ENCODE measurements at regions not wholly inside any gene's neighbourhood (a gene's known extent, or its start where the extent isn't known, plus 50 kb on each side); places are given as distances from the start of the nearest gene placed in this dataset.

- CTCF ChIA-PET = interaction anchor here (1.3 kb wide), 1 partner anchor 202 kb away, joined by 5 read pairs; no protein-coding TSS in a partner anchor
- H3K4me1 Mint-ChIP-seq = peaks cover 29% of the 10 kb centered on the region
- DNase-seq = no peak
- no peaks in the 10 kb centered on the region for H3K36me3 Mint-ChIP-seq
- H3K27ac Mint-ChIP-seq = no peak overlapping the region
- peaks cover 21% of the 10 kb centered on the region for H3K27me3 Mint-ChIP-seq
- no peak overlapping the region for H3K4me3 Mint-ChIP-seq
- no peaks in the 10 kb centered on the region for H3K9me3 Mint-ChIP-seq
Observed at GRCh38 chr4:183826461-183826860, 78.6 kb upstream of the STOX2 start.

GRCh38 chr4:183828125-183828524, 77.0 kb upstream of the STOX2 start:
- CTCF ChIA-PET = no interaction called here
- DNase-seq = peak; percentile 42
- Mint-ChIP-seq H3K27ac (peak overlapping the region; percentile 24), H3K4me3 (no peak overlapping the region), H3K4me1 (peaks cover 31% of the 10 kb centered on the region), H3K27me3 (peaks cover 18% of the 10 kb centered on the region), H3K36me3 (no peaks in the 10 kb centered on the region), H3K9me3 (no peaks in the 10 kb centered on the region)

- no peaks in the 10 kb centered on the region for H3K36me3 Mint-ChIP-seq
- H3K27me3 Mint-ChIP-seq = peaks cover 18% of the 10 kb centered on the region
- DNase-seq = no peak
- H3K4me1 Mint-ChIP-seq = peaks cover 31% of the 10 kb centered on the region
- peak overlapping the region; percentile 24 for H3K27ac Mint-ChIP-seq
- CTCF ChIA-PET = no interaction called here
- no peak overlapping the region for H3K4me3 Mint-ChIP-seq
- no peaks in the 10 kb centered on the region for H3K9me3 Mint-ChIP-seq
Observed at GRCh38 chr4:183828839-183829238, 76.3 kb upstream of the STOX2 start.

DNA sequence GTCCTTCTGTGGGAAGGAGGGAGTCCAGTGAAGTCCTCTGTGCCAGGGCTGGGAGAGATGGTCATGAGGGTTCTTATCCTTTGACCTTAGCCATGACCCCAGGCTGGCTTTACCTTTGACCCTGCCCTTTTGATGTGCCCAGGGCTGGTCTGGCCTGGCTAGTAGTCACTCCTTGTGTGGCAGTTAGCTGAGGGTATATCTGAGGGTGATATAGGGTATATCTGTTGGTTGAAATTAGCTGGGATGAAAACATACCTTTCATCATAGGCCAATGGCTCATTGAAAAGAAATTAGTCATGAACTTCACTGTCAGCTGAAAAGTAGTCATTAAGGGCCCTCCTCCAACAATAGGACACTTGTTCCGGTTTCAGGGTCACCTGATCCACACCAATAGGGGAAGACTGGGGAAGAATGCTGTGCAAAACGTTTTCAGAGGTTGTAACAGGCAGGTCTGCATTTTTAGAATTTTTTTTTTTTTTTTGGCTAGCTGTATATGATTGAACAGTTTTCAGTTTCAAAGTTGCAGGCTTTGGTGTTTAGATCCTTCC, 74.6 kb upstream of the STOX2 start:
- no peaks in the 10 kb centered on the region for H3K9me3 Mint-ChIP-seq
- CTCF ChIA-PET = interaction anchor here (0.7 kb wide), 1 partner anchor 12 kb away, joined by 5 read pairs; no protein-coding TSS in a partner anchor
- H3K27ac Mint-ChIP-seq = no peak overlapping the region
- no peaks in the 10 kb centered on the region for H3K36me3 Mint-ChIP-seq
- DNase-seq = no peak
- H3K4me3 Mint-ChIP-seq = no peak overlapping the region
- peaks cover 13% of the 10 kb centered on the region for H3K27me3 Mint-ChIP-seq
- H3K4me1 Mint-ChIP-seq = peaks cover 31% of the 10 kb centered on the region

DNA sequence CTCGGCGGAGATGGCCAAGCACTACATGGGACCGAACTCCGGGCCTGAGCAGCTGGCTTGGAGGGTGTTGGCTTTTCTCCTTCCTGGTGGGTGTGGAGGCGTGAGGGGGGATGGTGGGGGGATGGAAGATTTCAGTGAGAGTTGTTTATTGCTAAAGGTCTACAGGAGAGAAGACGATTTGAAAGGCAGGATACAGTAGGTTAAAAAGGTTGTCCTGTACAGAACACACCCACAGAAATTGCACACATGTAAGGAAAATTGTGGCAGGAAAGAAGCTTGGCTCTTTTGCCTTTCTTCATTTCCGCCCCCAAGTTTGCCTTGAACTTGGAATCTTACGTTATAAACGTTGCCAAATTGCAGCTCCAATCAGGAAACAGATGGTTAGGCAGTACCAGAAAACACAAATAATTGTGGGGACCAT, 74.1 kb upstream of the STOX2 start:
- Mint-ChIP-seq H3K4me3 (no peak overlapping the region), H3K27ac (no peak overlapping the region), H3K9me3 (no peaks in the 10 kb centered on the region), H3K4me1 (peaks cover 31% of the 10 kb centered on the region), H3K36me3 (no peaks in the 10 kb centered on the region), H3K27me3 (peaks cover 9% of the 10 kb centered on the region)
- CTCF ChIA-PET = interaction anchor here (0.7 kb wide), 1 partner anchor 11 kb away, joined by 5 read pairs; no protein-coding TSS in a partner anchor
- no peak for DNase-seq

DNA sequence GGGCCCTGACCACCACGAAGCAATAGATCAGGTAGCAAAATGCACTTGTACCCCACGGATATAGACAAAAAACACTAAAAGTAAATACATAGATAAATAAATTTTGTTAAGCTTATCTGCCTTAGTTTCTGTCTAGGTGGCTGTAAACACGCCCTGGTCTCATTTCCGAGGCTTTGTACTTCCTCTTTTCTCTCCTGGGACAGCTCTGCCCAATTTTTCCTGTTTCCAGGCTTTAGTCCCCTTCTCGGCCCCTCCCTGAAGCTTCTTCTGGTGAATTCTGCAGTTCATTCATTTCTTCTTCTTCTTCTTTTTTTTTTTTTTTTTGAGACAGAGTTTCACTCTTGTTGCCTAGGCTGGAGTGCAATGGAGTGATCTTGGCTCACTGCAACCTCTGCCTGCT, 73.4 kb upstream of the STOX2 start:
- CTCF ChIA-PET = interaction anchor here (0.6 kb wide), 1 partner anchor 35 kb away, joined by 3 read pairs; no protein-coding TSS in a partner anchor
- Mint-ChIP-seq H3K4me1 (peaks cover 31% of the 10 kb centered on the region), H3K27me3 (peaks cover 4% of the 10 kb centered on the region), H3K4me3 (no peak overlapping the region), H3K9me3 (no peaks in the 10 kb centered on the region), H3K27ac (no peak overlapping the region), H3K36me3 (no peaks in the 10 kb centered on the region)
- no peak for DNase-seq

GRCh38 chr4:183832776-183833450, 72.2 kb upstream of the STOX2 start:
- H3K9me3 Mint-ChIP-seq = no peaks in the 10 kb centered on the region
- no peaks in the 10 kb centered on the region for H3K36me3 Mint-ChIP-seq
- DNase-seq = no peak
- CTCF ChIA-PET = interaction anchor here (0.7 kb wide), 1 partner anchor 266 kb away, joined by 3 read pairs; no protein-coding TSS in a partner anchor
- peaks cover 4% of the 10 kb centered on the region for H3K27me3 Mint-ChIP-seq
- H3K4me1 Mint-ChIP-seq = peaks cover 25% of the 10 kb centered on the region
- no peak overlapping the region for H3K27ac Mint-ChIP-seq
- no peak overlapping the region for H3K4me3 Mint-ChIP-seq

- Mint-ChIP-seq H3K27me3 (peaks cover 4% of the 10 kb centered on the region), H3K27ac (no peak overlapping the region), H3K9me3 (no peaks in the 10 kb centered on the region), H3K36me3 (no peaks in the 10 kb centered on the region), H3K4me1 (peaks cover 13% of the 10 kb centered on the region), H3K4me3 (no peak overlapping the region)
- CTCF ChIA-PET = interaction anchor here (0.6 to 0.7 kb wide), 2 partner anchors 14 to 25 kb away, joined by 3 read pairs; no protein-coding TSS in a partner anchor
- no peak for DNase-seq
Observed at GRCh38 chr4:183834252-183834651, 70.9 kb upstream of the STOX2 start.

- DNase-seq = no peak
- Mint-ChIP-seq H3K36me3 (no peaks in the 10 kb centered on the region), H3K27me3 (no peaks in the 10 kb centered on the region), H3K27ac (no peak overlapping the region), H3K4me1 (no peaks in the 10 kb centered on the region), H3K9me3 (no peaks in the 10 kb centered on the region), H3K4me3 (no peak overlapping the region)
- CTCF ChIA-PET = interaction anchor here (0.6 kb wide), 1 partner anchor 172 kb away, joined by 3 read pairs; no protein-coding TSS in a partner anchor
Observed at GRCh38 chr4:183837222-183837621, 67.9 kb upstream of the STOX2 start.

- H3K4me1 Mint-ChIP-seq = no peaks in the 10 kb centered on the region
- H3K36me3 Mint-ChIP-seq = no peaks in the 10 kb centered on the region
- no peak for DNase-seq
- H3K9me3 Mint-ChIP-seq = no peaks in the 10 kb centered on the region
- peaks cover 6% of the 10 kb centered on the region for H3K27me3 Mint-ChIP-seq
- no peak overlapping the region for H3K4me3 Mint-ChIP-seq
- H3K27ac Mint-ChIP-seq = no peak overlapping the region
- CTCF ChIA-PET = no interaction called here
Observed at GRCh38 chr4:183838987-183839712, 66.0 kb upstream of the STOX2 start.

- Mint-ChIP-seq H3K9me3 (no peaks in the 10 kb centered on the region), H3K27ac (no peak overlapping the region), H3K4me3 (no peak overlapping the region), H3K36me3 (no peaks in the 10 kb centered on the region), H3K27me3 (peaks cover 10% of the 10 kb centered on the region), H3K4me1 (no peaks in the 10 kb centered on the region)
- DNase-seq = peak; percentile 77
- CTCF ChIA-PET = interaction anchor here (1.4 to 3.1 kb wide), 6 partner anchors 9 to 411 kb away, joined by 3 to 10 read pairs (median 5); no protein-coding TSS in a partner anchor
Observed at GRCh38 chr4:183840311-183840710, 64.8 kb upstream of the STOX2 start.

GRCh38 chr4:183841001-183841400, 64.1 kb upstream of the STOX2 start:
- Mint-ChIP-seq H3K9me3 (no peaks in the 10 kb centered on the region), H3K36me3 (no peaks in the 10 kb centered on the region), H3K27ac (no peak overlapping the region), H3K4me1 (no peaks in the 10 kb centered on the region), H3K27me3 (peaks cover 12% of the 10 kb centered on the region), H3K4me3 (no peak overlapping the region)
- CTCF ChIA-PET = interaction anchor here (0.8 to 3.1 kb wide), 8 partner anchors 8 to 410 kb away, joined by 3 to 10 read pairs (median 4); no protein-coding TSS in a partner anchor
- DNase-seq = no peak

- CTCF ChIA-PET = interaction anchor here (1.0 to 3.1 kb wide), 6 partner anchors 11 to 329 kb away, joined by 3 to 10 read pairs (median 4); no protein-coding TSS in a partner anchor
- Mint-ChIP-seq H3K4me1 (no peaks in the 10 kb centered on the region), H3K27ac (no peak overlapping the region), H3K27me3 (peaks cover 15% of the 10 kb centered on the region), H3K9me3 (no peaks in the 10 kb centered on the region), H3K36me3 (no peaks in the 10 kb centered on the region), H3K4me3 (no peak overlapping the region)
- DNase-seq = no peak
Observed at GRCh38 chr4:183842129-183842528, 63.0 kb upstream of the STOX2 start.

- Mint-ChIP-seq H3K4me3 (no peak overlapping the region), H3K36me3 (no peaks in the 10 kb centered on the region)
- CTCF ChIA-PET = no interaction called here
Observed at GRCh38 chr4:183843248-183843671, 61.8 kb upstream of the STOX2 start.

More at GRCh38 chr4:183843248-183843671, 61.8 kb upstream of the STOX2 start:
- no peaks in the 10 kb centered on the region for H3K9me3 Mint-ChIP-seq
- H3K4me1 Mint-ChIP-seq = no peaks in the 10 kb centered on the region
- no peak overlapping the region for H3K27ac Mint-ChIP-seq
- DNase-seq = no peak
- H3K27me3 Mint-ChIP-seq = peaks cover 17% of the 10 kb centered on the region
